ENCODE measurements at regions not wholly inside any gene's neighbourhood (a gene's known extent, or its start where the extent isn't known, plus 50 kb on each side); places are given as distances from the start of the nearest gene placed in this dataset.

DNA sequence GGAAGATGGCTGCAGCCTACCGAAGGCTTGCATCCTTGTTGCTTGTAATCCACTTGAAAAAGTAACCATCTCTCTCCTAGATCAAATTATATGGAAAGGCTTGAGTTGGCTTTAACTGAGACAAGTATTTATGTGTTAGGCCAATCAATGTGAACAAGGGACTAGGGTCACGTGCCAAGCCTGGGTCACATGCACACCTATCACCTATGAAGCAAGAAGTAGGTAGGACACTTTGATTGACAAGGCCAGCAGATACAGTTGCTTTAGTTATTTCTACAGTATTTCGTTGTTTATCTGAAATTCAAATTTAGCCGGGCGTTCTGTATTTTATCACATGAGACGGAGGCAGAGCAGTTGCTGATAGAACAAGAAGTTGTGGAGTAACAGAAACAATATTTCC, 212.3 kb upstream of the OTX2 start:
- intact Hi-C loops (cut with micrococcal nuclease) = no loop called here
- no peak overlapping the region for H3K4me3 ChIP-seq
- POLR2A ChIA-PET = no interaction called here

More for the DNA sequence above, 212.3 kb upstream of the OTX2 start:
- no peaks in the 10 kb centered on the region for H4K20me1 ChIP-seq (replicated peaks; ENCODE audit: control insufficient read depth, insufficient read depth, low read length)
- H3K79me2 ChIP-seq (ENCODE audit: control insufficient read depth, insufficient read depth, low read length) = no peaks in the 10 kb centered on the region
- H3K9ac ChIP-seq (ENCODE audit: insufficient read depth in 1 of 2, low read depth in 2 of 2, low read length in 2 of 2) = no peak overlapping the region
- H3K9me3 ChIP-seq (replicated peaks; ENCODE audit: control insufficient read depth, insufficient read depth, low read depth, low read length) = no peaks in the 10 kb centered on the region
- H3K9me1 ChIP-seq (ENCODE audit: control insufficient read depth, insufficient read depth, low read length) = no peaks in the 10 kb centered on the region
- H3K27me3 ChIP-seq (ENCODE audit: control insufficient read depth in 2 of 2, insufficient read depth in 2 of 2, low read length in 2 of 2) = no peaks in the 10 kb centered on the region
- H3K4me1 ChIP-seq (replicated peaks in 1 of 2; ENCODE audit: control insufficient read depth in 2 of 2, insufficient read depth in 2 of 2, low read length in 2 of 2) = no peaks in the 10 kb centered on the region
- no peaks in the 10 kb centered on the region for H3K36me3 ChIP-seq (ENCODE audit: control insufficient read depth, insufficient read depth, low read length)
- 24% methylated on average over 6 of the region's 6 CpGs for WGBS (ENCODE audit: insufficient coverage, low coverage, missing lambda C conversion rate)
- CTCF ChIA-PET (ENCODE audit: low intra/inter-chr PET ratio) = no interaction called here
- no peak overlapping the region for H3K27ac ChIP-seq (ENCODE audit: extremely low read depth, low read depth, low read length)
- ATAC-seq = no peak
- no peak overlapping the region for H3K4me2 ChIP-seq (ENCODE audit: insufficient read depth, low read length)
- in situ Hi-C loops (cut with MboI) = no loop called here
- TF ChIP-seq ZBED1 (IDR thresholded peaks at IDR 0.05) = no peak
- TF ChIP-seq NR2C1 (IDR thresholded peaks at IDR 0.05) = no peak
- no peak for TF ChIP-seq NR2C1 (tag; IDR thresholded peaks at IDR 0.05)
- TF ChIP-seq FUS (optimal IDR thresholded peaks at IDR 0.05; ENCODE audit: low read depth, low read length) = no peak
- no peak for TF ChIP-seq SIN3A (IDR thresholded peaks at IDR 0.05; ENCODE audit: borderline replicate concordance in 2 of 2, control insufficient read depth in 1 of 2, low read depth in 2 of 2, low read length in 2 of 2)
- no peak for TF ChIP-seq MEIS2 (IDR thresholded peaks at IDR 0.05; ENCODE audit: partially characterized antibody)
- TF ChIP-seq RBBP5 (IDR thresholded peaks at IDR 0.05; ENCODE audit: borderline replicate concordance, insufficient read depth, low read length, poor library complexity, severe bottlenecking) = no peak
- no peak for TF ChIP-seq CTBP1 (IDR thresholded peaks at IDR 0.05; ENCODE audit: borderline replicate concordance)
- no peak for TF ChIP-seq ZNF384 (IDR thresholded peaks at IDR 0.05; ENCODE audit: low read depth, low read length)
- TF ChIP-seq, protein P1, sequence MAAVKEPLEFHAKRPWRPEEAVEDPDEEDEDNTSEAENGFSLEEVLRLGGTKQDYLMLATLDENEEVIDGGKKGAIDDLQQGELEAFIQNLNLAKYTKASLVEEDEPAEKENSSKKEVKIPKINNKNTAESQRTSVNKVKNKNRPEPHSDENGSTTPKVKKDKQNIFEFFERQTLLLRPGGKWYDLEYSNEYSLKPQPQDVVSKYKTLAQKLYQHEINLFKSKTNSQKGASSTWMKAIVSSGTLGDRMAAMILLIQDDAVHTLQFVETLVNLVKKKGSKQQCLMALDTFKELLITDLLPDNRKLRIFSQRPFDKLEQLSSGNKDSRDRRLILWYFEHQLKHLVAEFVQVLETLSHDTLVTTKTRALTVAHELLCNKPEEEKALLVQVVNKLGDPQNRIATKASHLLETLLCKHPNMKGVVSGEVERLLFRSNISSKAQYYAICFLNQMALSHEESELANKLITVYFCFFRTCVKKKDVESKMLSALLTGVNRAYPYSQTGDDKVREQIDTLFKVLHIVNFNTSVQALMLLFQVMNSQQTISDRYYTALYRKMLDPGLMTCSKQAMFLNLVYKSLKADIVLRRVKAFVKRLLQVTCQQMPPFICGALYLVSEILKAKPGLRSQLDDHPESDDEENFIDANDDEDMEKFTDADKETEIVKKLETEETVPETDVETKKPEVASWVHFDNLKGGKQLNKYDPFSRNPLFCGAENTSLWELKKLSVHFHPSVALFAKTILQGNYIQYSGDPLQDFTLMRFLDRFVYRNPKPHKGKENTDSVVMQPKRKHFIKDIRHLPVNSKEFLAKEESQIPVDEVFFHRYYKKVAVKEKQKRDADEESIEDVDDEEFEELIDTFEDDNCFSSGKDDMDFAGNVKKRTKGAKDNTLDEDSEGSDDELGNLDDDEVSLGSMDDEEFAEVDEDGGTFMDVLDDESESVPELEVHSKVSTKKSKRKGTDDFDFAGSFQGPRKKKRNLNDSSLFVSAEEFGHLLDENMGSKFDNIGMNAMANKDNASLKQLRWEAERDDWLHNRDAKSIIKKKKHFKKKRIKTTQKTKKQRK (IDR thresholded peaks at IDR 0.05; ENCODE audit: borderline replicate concordance, low read depth, low read length) = no peak
- TF ChIP-seq SETDB1 (IDR thresholded peaks at IDR 0.05; ENCODE audit: low read length) = no peak
- TF ChIP-seq POLR2A (conservative IDR thresholded peaks at IDR 0.05) = no peak
- H2AFZ ChIP-seq (ENCODE audit: low read depth, low read length) = no peak overlapping the region
- no TSS peak for BruUV-seq (replicated peaks)
- no peak for DNase-seq (ENCODE audit: extremely low read depth in 1 of 4, low spot score in 3 of 4)
- FAIRE-seq = no peak

Data from K562 (cell line).